Activated T-helper 1 cell treated with anti-CD3 and anti-CD28 coated beads, Interleukin-2, amount 50 U/mL, for 16 hours (primary cell): ENCODE measurements at regions not wholly inside any gene's neighbourhood (a gene's known extent, or its start where the extent isn't known, plus 50 kb on each side); places are given as distances from the start of the nearest gene placed in this dataset.

Experiments used
- DNase-seq, 2 donors: peaks; one replicate each; pipeline ENCODE4 v3.0.0-alpha.2; 2020; ENCODE audit warnings: low read depth in 1 of 2, low spot score in 1 of 2

GRCh38 chr5:56493766-56494165, 260.6 kb upstream of the ANKRD55 start:
- no peak for DNase-seq

GRCh38 chr5:56493308-56493707, 260.2 kb upstream of the ANKRD55 start:
- DNase-seq, result no peak

GRCh38 chr5:56492812-56493211, 259.7 kb upstream of the ANKRD55 start:
- no peak for DNase-seq

GRCh38 chr5:56490971-56491468, 257.9 kb upstream of the ANKRD55 start:
- no peak for DNase-seq

GRCh38 chr5:56489272-56489671, 256.1 kb upstream of the ANKRD55 start:
- DNase-seq, result no peak

GRCh38 chr5:56487528-56488115, 254.5 kb upstream of the ANKRD55 start:
- no peak for DNase-seq

GRCh38 chr5:56482363-56482762, 249.2 kb upstream of the ANKRD55 start:
- no peak for DNase-seq

GRCh38 chr5:56481428-56482357, 248.6 kb upstream of the ANKRD55 start:
- DNase-seq, result no peak

GRCh38 chr5:56480705-56481427, 247.7 kb upstream of the ANKRD55 start:
- DNase-seq, result peak in 1 of 2 donors; percentile 17

GRCh38 chr5:56480078-56480704, 247.1 kb upstream of the ANKRD55 start:
- DNase-seq, result peak in 1 of 2 donors; percentile 4

GRCh38 chr5:56479696-56480077, 246.6 kb upstream of the ANKRD55 start:
- DNase-seq, result no peak

- DNase-seq, result no peak
These were observed 246.0 kb upstream of the ANKRD55 start for GRCh38 chr5:56479126-56479525.

GRCh38 chr5:56478062-56478461, 244.9 kb upstream of the ANKRD55 start:
- no peak for DNase-seq

GRCh38 chr5:56476487-56476856, 243.3 kb upstream of the ANKRD55 start:
- no peak for DNase-seq

- DNase-seq, result no peak
These were observed 242.8 kb upstream of the ANKRD55 start for GRCh38 chr5:56475689-56476486.

GRCh38 chr5:56471707-56472106, 238.6 kb upstream of the ANKRD55 start:
- no peak for DNase-seq

GRCh38 chr5:56470007-56470406, 236.9 kb upstream of the ANKRD55 start:
- DNase-seq, result no peak

- no peak for DNase-seq
These were observed 235.1 kb upstream of the ANKRD55 start for GRCh38 chr5:56468277-56468676.

GRCh38 chr5:56467176-56467717, 234.1 kb upstream of the ANKRD55 start:
- no peak for DNase-seq

GRCh38 chr5:56466136-56466816, 233.1 kb upstream of the ANKRD55 start:
- DNase-seq, result no peak
